Activated CD8-positive, alpha-beta memory T cell treated with anti-CD3 and anti-CD28 coated beads, Interleukin-2, amount 50 U/mL, for 48 hours (primary cell): ENCODE measurements at regions not wholly inside any gene's neighbourhood (a gene's known extent, or its start where the extent isn't known, plus 50 kb on each side); places are given as distances from the start of the nearest gene placed in this dataset.
A peak's percentile ranks its signal among the peaks of the same experiment; 100 is the strongest.
"Not testable (repeated sequence)": the region's sequence is repeated elsewhere in the genome, so short reads cannot be mapped to it uniquely, and the experiment has no call there.

Experiments used
- DNase-seq: peaks from one replicate; pipeline ENCODE4 v3.0.0-alpha.2; 2020

DNA sequence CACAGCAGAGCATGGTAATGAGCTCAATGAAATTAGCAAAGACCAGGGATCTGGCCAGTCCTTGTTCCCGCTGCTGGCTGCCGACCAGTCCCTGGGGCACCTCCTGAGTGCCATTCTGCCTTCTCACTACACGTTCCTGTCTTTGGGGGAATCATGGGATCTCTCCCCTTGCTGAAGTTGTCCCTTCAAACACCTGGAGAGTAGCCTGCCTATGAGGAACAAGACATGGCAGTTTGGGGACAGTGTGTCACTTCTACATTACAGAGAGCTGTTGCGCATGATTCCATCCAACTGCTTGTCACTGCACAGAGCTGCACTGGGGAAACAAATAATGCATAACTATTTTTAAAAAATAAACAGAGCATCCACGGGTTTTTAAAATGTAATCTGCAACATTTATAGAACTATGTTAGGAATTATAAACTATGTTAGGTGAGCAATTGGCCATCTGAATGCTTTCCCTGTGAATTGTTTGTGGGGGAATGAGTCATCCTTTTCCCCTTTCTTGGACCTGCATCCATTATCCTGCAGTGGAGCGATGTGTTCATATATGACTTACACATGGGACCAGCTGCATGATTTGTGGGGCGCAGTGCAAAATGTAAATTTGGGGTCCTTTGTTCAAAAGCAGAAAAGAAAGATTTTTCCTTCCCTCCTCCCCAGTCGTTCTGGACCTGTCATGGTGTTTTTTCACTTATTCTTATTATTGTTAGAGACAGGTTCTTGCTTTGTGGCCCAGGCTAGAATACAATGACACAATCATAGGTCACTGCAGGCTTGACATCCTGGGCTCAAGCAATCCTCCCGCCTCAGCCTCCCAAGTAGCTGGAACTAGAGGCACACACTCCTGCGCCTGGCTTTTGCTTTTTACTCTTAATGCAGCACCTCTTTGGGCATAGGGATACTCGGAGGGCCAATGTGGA is 115.0 kb upstream of the TBL1X start:
- no peak for DNase-seq

DNA sequence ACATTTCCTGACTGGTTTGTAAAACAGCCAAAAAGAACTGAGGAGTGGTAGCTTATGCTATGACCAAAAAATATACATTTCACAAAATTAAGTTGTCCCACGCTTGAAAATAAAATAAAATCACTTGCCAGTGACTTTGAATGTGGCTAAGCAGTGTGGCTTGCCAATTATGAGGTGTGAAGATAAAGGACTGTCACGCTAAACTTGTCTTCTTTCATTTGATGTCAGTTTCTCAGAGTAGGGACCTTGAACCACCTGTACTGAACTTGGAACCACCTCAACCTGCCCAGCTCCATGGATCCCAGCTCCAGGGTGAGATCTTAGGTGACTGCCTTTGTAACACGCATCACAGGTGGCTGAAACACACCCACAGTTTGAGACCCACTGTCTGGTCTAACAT is 113.7 kb upstream of the TBL1X start:
- DNase-seq, result no peak

DNA sequence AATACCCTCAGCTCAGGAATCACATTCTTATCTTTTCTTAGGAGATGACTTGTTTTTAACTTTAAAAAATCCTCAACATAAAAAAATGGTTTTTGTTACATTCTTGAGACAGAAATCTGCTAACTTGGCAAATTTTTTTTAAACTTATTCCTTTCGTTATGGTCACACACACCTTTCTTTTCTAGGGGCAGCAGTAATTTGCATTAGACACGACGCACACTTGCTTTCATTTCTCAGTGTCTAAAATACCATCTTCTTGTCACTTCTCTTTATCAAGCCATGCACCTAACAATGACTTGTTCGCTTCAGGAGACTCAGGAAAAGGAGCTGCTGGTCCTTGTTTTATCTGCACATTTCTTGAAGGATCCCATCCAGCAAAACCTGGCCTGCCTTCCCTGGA is 112.6 kb upstream of the TBL1X start:
- no peak for DNase-seq

DNA sequence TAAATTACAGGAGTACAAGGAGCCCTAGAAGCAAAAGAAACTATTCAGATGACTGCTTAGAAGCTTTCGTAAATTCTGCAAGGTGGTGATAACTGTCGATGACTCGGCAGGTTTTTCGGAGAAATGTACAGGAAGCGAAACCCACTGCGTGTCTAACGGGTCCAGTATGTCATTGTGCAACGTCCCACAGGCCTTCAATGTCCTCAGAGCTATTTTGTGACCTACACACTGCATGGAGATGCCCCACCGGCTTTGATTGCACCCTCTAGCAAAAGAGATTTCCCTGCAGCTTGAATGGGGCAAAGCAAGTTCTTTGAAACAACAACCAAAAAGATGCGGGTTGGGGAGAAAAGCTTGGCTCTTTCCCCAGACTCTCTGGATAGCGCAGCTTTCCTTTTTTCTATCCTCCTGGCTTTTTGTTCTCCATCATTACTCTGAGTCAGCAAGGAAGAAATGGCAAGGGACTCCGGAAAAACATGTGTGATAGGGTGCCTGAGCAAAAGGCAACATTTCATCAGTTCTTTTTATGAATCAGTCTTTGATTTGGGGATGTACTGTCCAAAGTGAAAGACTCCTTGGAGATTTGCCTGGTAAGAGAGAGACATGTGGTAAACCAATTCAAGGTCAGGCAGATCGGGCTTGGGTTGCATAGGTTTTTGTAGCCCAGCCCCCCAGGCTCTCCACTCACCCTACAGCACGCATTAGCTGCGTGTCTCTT is 112.0 kb upstream of the TBL1X start:
- peak; percentile 58 for DNase-seq

DNA sequence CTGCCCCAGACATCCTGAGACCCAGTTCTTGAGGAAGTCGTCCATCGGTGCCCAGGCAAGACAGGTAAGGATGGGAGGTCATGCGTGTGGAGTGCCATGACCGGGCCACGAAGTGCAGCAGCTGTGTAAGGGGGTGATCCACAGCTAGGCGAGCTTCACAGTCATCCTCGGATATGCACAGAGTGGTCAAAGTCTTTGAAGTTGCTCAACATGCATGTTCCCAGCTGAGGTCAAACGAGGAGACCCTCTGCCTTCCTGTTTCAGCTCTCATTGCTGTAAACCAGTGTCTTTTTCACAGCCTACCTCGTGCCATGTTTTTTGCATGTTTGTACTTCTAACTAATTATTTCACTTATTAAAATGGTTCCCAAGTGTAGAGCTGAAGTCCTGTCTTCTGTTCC is 109.9 kb upstream of the TBL1X start:
- no peak for DNase-seq

DNA sequence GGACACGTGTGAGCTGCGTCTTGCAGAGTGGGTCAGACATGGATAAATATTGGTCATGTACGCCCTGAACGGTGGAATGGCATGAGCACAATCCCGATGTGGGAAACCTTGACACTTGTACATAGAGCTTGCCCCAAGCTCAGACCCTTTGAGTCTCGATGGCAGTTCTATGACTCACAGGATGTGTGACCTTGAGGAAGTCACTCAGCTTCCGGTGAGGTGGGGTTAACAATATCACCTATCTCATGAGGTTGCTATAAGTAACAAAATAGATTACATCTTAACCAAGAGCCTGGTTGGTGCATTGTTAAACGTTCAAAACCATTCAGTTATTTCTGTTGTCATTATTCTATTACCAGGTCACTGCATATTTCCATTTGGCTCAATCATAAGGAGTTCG is 109.1 kb upstream of the TBL1X start:
- no peak for DNase-seq

DNA sequence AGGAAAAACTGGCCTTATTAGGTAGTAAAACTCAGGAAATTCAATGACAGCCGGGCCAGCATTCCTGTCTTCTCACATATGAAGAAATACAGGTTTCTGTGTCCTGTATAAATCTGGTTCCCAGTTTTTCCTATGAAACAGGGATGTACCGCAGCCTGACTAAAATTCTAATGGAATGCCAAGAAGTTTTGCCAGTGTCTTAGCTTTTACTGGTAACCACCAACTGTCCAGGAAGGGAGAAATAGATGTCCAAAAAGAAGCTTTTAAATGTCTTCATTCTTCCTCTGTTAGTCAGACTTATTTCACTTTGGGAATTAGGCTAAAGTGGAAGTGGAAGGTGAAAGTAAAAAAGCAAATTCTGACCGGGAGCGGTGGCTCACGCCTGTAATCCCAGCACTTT is 108.0 kb upstream of the TBL1X start:
- no peak for DNase-seq

DNA sequence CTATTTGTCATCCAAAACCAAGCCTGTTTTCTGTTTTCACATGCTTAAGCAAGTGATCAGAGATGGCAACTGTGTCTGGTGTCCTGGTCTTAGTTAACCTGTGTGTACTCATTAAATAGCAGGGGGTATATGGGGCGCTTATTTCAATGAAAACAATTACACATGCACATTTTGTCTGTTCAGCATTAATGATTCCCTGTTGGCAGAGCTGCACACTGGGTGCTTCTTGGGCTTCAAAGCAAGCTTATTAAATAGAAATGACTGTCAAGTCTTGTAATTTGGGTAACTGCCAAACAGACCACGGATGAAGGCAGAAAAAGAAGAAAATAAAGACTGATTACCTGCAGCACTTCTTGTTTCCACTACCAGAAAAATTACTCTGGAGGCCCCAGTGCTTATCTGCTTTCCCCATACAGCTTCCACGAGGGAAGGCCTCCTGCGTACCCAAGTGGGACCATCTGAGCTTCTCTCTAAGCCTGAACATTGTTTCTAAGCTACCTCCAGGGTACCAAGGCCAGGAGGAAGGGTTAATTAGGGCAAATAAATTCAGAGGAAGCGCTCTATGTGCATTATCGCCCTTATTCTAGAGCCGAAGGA is 107.2 kb upstream of the TBL1X start:
- DNase-seq, result no peak

DNA sequence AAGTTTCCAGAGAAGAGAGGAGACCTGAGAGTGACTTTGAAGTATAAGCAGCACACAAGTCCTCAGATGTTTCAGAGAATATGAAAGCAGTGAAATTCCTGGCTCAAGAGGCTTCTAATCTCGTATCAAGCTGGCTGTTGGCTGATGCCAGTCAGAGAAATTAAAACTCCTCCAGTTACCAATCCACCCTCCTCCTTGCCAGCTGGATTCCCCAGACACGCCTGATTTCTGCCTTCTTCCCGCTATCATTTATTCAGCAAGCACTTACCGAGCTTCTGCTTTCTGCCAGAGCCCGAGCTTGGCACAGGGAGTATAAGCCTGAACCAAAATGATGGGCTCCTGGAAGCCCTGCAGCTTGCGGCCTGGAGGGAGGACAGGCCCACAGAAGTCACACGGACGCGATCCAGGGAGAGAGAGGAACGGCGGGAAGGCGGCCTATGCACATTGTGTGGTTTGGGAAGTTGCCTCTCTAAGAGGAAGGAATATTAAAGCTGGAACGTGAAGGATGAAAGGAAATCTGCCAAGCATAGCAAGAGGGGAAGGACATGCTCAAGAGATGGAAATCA is 102.4 kb upstream of the TBL1X start:
- DNase-seq, result no peak

DNA sequence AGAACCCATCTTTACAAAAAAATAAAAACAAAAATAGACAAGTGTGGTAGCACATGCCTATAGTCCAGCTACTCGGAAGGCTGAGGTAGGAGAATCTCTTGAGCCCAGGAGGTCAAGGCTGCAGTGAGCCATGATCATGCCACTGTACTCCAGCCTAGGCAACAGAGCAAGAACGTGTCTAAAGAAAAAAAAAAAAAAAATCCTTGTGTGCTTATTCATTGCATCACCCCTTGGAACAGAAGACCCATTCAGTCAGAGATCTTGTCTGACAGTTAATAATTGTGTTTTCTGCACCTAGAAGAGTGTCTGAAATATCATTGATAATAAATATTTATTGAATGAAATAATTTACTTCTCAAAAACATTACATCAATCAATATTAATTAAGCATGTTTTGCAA is 97.4 kb upstream of the TBL1X start:
- DNase-seq, result no peak

DNA sequence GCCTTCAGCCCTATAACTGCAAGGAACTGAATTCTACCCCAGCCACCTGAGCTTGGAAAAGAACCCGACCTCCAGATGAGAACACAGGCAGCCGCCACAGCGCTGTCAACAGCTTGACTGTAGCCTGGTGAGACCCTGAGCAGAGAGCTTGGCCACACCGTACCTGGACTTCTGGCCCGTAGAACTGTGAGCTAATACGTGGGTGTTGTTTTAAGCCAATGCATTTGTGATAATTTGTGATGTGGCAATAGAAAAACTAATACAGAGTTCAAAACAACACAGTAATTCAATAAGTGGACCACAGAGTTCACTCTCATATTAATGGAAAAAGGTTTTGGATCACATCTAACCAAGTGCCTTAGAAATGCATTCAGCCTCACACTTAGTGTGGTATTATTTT is 96.6 kb upstream of the TBL1X start:
- no peak for DNase-seq

DNA sequence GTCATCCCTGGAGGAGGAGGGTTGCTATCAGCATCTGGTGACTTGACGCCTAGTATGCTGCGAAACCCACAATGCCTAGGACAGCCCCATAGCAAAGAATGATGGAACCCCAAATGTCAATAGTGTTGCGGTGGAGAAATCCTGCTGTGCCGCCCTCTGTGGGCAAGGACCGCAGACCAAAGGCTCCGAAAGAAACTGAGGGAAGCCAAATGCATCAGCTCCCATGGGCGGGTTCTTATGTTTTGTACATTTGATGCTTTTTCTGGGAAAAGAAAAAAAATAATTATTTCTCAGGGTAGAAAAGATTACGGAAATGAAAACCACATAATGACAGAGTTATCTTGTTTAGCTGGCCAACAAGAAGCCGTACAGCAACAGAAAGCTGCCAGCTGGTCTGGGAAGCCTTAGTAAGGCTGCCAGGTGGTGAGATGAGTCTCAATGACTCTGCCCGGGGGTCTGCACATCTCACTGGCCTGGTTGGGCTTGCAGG is 95.0 kb upstream of the TBL1X start:
- no peak for DNase-seq

DNA sequence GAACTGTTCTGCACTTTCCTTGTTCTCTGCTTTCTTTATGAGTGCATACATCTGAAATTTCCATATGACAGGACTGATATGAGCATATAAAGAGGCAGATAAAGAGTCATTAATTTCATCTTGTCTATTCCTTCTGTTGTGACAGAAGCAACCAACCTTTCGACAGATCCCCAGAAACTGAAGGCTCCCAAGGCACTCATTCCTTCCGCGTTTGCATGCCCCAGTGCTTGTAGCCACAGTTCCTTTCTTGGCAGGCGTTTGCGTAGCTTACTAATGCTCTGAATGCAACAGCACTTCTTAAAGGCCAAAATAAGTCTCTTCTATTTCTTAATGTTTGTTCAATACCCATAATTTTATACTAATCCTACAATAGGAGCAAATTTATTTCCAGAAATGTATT is 94.0 kb upstream of the TBL1X start:
- no peak for DNase-seq

DNA sequence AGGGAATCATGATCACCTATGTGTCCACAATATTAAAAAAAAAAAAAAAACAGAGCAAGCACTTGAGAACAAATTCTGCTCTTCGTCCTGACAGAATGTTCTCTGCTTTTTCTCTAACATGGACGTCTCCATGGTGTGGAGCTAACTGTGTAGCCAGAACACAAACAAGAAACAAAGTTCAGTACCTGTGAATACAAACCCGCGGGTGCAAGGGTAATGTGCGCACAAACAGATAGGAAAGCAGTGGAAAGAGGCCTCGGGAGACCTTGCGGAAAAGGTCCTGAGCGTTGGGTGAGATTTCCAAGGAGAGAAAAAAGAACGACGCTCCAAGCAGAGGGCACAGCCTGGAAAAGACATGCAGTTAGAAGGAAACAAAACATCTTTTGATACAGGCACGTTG is 92.0 kb upstream of the TBL1X start:
- no peak for DNase-seq

DNA sequence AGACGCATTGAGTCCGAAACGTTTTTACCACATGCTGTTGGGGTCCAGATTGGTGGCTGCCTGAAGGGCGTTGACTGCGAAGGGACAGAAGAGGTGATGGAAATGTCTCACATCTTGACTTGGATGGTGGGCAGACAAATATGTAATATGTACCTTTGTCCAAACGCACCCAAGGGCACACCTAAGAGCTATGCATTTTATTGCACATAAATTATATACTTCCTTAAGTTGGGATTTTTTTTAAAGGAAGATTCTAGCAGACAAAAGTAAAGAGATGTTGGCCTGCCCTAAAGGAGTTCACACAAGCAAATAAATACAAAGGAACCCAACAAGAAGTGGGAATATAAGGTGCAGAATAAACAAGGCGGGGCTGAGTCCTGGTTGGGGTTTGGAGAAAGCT is 91.1 kb upstream of the TBL1X start:
- no peak for DNase-seq

DNA sequence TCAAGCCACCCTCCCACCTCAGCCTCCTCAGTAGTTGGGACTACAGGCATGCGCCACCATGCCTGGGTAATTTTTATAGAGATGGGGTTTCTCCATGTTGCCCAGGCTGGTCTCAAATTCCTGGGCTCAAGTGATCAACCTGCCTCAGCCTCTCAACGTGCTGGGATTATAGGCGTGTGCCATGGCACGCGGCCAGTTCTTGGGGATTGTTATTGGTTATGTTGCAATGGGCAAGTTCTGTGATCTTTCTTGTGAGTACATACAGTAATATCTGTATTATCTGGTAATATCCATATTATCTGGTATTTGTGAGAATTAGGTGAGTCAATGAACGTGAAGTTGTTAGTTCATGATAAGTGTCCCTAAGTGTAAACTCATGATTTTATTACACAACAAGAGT is 90.3 kb upstream of the TBL1X start:
- no peak for DNase-seq

DNA sequence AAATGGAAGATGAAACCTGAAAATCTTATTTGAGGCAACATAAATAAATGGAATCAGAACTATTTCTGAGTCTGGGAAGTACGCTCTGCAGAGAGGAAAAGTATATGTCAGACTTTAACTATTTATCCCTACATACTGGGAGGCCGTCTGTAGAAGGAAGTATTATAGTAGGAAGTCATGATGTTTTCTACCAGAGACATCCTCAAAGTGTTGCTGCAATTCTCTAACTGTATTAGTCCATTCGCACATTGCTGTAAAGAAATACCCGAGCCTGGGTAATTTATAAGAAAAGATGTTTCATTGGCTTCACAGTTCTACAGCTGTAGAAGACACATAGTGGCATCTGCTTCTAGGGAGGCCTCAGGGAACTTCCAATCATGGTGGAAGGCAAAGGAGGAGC is 88.7 kb upstream of the TBL1X start:
- no peak for DNase-seq

DNA sequence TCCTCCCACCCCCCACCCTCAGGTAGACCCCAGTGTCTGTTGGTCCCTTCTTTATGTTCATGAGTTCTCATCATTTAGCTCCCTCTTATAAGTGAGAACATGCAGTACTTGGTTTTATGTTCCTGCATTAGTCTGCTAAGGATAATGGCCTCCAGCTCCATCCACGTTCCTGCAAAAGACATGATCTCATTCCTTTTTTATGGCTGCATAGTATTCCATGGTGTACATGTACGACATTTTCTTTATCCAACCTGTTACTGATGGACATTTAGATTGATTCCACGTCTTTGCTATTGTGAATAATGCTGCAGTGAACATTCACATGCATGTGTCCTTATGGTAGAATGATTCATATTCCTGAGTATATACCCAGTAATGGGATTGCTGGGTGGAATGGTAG is 87.6 kb upstream of the TBL1X start:
- DNase-seq, result not testable (repeated sequence)

DNA sequence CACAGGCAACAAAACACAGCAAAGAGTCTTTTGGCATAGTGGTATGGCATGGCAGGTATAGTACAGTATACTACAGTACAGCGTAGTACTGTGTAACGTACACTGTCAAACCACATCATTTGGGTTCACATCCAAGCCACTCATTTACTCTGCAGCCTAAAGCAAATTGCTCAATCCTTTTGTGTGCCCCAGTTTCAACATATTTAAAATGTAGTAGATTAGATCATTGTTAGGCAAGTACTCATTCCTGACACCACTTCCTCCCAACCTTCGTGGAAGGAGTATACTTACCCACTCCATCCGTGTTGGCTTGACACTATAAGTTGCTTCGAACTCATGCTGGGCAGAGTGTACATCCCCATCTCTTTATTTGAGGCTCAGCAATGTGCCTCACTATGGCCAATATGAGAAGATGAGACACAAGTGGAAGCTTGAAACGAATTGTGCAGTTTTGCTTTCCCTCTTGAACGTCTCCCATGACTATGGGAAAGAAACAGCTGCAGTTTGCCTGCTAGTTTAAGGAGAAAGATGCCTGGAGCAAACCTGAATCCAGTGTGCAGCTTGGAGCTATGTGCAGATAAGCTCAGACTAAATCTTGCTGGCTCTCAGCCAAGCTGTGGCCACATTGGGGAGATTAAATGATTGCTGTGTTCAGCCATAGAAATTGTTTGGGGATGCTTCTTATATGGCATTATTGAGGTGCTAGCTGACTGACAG is 85.7 kb upstream of the TBL1X start:
- DNase-seq, result no peak

DNA sequence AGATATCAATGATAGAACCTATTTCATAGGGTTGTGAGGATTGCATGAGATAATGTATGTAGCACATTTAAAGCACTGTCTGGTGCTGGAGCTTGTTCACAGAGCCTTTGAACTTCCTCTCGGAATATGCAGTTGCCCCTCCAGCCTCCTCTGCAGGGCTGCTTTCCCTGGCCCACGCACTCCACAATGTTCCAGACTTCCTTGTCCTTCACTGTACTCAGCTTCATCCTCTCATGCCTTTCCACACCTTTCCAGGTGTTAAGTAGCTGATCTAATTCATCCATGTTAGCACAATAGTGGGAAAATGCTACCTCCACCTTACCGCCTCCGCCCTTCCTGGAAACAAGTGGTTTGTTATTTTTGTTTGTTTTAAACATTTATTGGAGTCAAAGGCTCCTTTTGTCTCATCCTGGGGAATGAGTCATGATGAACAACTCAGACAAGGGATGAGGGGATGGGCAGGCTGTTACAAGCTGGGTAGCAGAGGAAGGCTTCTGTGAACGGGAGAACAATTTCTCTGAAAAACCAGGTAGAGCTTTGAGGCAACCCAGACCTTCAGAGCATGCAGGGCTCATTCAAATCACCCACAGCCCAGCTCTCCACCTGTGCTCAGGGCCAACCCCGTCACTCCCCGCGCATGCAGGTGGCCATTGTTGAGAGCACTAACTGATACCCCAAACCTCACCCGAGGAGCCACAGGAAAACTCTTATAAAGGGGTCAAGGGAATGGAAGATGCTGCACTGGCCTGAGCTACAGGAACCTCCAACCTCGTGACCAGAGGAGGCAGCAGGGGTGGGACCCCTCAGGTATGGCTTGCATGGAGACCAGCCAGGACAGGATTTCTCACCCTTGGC is 84.9 kb upstream of the TBL1X start:
- no peak for DNase-seq

DNA sequence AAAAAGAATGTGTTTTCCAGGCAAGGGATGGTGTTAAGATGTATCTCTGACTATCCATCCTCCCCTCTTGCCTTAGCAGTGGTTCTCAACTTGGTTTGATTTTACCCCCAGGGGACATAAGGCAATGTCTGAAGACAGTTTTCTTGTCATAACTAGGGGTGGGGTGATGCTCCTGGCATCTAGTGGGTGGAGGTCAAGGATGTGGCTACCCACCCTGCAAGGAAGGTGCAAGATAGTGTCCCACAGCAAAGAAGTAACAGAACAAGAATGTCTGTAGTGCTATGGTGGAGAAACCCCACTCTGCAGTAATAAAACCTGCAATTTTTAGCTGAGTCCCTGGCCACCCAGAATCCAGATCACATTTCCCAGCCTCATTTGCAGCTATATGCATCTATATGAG is 81.2 kb upstream of the TBL1X start:
- no peak for DNase-seq

DNA sequence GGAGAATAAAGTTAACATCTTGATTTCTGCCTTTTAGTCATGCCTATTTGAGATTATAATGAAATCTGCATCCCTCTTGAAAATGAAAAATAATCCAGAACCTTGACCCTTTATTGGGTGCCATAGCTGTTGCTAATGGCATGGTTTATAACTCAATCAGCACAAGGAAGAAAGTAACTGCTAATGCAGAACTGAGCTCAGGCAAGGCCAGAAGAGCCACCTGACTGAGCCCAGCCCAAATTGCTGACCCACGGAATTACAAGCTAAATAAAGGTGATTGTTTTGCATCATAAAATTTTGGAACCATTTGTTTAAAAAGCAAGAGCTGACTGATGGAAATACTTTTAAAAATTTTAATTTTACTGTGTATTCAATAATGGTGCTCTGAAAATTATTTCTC is 76.4 kb upstream of the TBL1X start:
- DNase-seq, result no peak
